ENCODE measurements at regions not wholly inside any gene's neighbourhood (a gene's known extent, or its start where the extent isn't known, plus 50 kb on each side); places are given as distances from the start of the nearest gene placed in this dataset.

GRCh38 chr16:27730661-27731210 lies 180.8 kb downstream of the KATNIP start:
- TF ChIP-seq SP1 (IDR thresholded peaks at IDR 0.05) (no peak), SP1 (CRISPR knock-in tag; IDR thresholded peaks at IDR 0.05) (no peak), MAZ (IDR thresholded peaks at IDR 0.05; ENCODE audit: borderline replicate concordance, low read depth, low read length) (no peak), MAZ (CRISPR knock-in tag; IDR thresholded peaks at IDR 0.05; ENCODE audit: low read depth) (no peak), ZBTB46 (CRISPR knock-in tag; IDR thresholded peaks at IDR 0.05; ENCODE audit: borderline replicate concordance) (no peak), PRDM15 (CRISPR knock-in tag; IDR thresholded peaks at IDR 0.05) (no peak), ZNF407 (CRISPR knock-in tag; IDR thresholded peaks at IDR 0.05; ENCODE audit: not compliant biosample characterization) (no peak), DBP (CRISPR knock-in tag; IDR thresholded peaks at IDR 0.05; ENCODE audit: not compliant biosample characterization) (no peak), ARNT (IDR thresholded peaks at IDR 0.05) (no peak), CTCF (CRISPR knock-in tag; IDR thresholded peaks at IDR 0.05) (no peak), FOXC1 (CRISPR knock-in tag; IDR thresholded peaks at IDR 0.05; ENCODE audit: borderline replicate concordance) (no peak), ZNF790 (CRISPR knock-in tag; IDR thresholded peaks at IDR 0.05; ENCODE audit: borderline replicate concordance) (no peak)

All from HepG2 (cell line).